Loucy (cell line): ENCODE measurements at regions not wholly inside any gene's neighbourhood (a gene's known extent, or its start where the extent isn't known, plus 50 kb on each side); places are given as distances from the start of the nearest gene placed in this dataset.
"Not testable (repeated sequence)": the region's sequence is repeated elsewhere in the genome, so short reads cannot be mapped to it uniquely, and the experiment has no call there.

Experiments used
- H2AFZ ChIP-seq: fragments of 200-600 bp; sonication (generic); 2 replicates; pipeline ENCODE4 v1.6.0; 2016; ENCODE audit warnings: antibody characterized with exemption, mild to moderate bottlenecking, low read length, moderate library complexity
- H3F3A ChIP-seq: fragments of 200-600 bp; 2 replicates; pipeline ENCODE4 v1.6.0; 2016; ENCODE audit warnings: antibody characterized with exemption, low read depth, mild to moderate bottlenecking
- H3K27me3 ChIP-seq: fragments of 200-600 bp; sonication (generic); 2 replicates; pipeline ENCODE4 v1.6.1; 2014; ENCODE audit warnings: low read length, mild to moderate bottlenecking; ENCODE audit not compliant: insufficient read depth, poor library complexity, severe bottlenecking
- H3K36me3 ChIP-seq: fragments of 200-600 bp; sonication (generic); 2 replicates; pipeline ENCODE4 v1.6.1; 2016; ENCODE audit warnings: low read length; ENCODE audit not compliant: insufficient read depth
- H3K4me1 ChIP-seq: fragments of 200-600 bp; sonication (generic); 2 replicates; pipeline ENCODE4 v1.5.1; 2014; ENCODE audit warnings: low read length, mild to moderate bottlenecking; ENCODE audit not compliant: insufficient read depth, poor library complexity, severe bottlenecking
- H3K4me2 ChIP-seq: fragments of 200-600 bp; sonication (generic); 2 replicates; pipeline ENCODE4 v1.6.0; 2014; ENCODE audit warnings: antibody characterized with exemption, low read length, low read depth, mild to moderate bottlenecking; ENCODE audit not compliant: poor library complexity, severe bottlenecking
- H3K4me3 ChIP-seq: fragments of 200-600 bp; sonication (generic); 2 replicates; pipeline ENCODE4 v1.5.1; 2014; ENCODE audit warnings: low read length, mild to moderate bottlenecking, mixed read lengths; ENCODE audit not compliant: poor library complexity, severe bottlenecking
- H3K79me2 ChIP-seq: fragments of 200-600 bp; sonication (generic); 2 replicates; pipeline ENCODE4 v1.6.1; 2014; ENCODE audit warnings: low read length; ENCODE audit not compliant: insufficient read depth
- H3K9ac ChIP-seq: fragments of 200-600 bp; sonication (generic); 2 replicates; pipeline ENCODE4 v1.6.0; 2014; ENCODE audit warnings: mild to moderate bottlenecking, low read depth, low read length, moderate library complexity; ENCODE audit not compliant: poor library complexity, severe bottlenecking
- H3K9me2 ChIP-seq: fragments of 200-600 bp; sonication (generic); replicated peaks from 2 replicates; pipeline ENCODE4 v1.6.1; 2016; ENCODE audit warnings: low read depth, low read length, mixed read lengths
- H3K9me3 ChIP-seq: fragments of 200-600 bp; sonication (generic); 2 replicates; pipeline ENCODE4 v1.6.1; 2014; ENCODE audit warnings: mild to moderate bottlenecking, antibody characterized with exemption, low read length, low read depth; ENCODE audit not compliant: insufficient read depth
- H4K20me1 ChIP-seq: fragments of 200-600 bp; sonication (generic); 2 replicates; pipeline ENCODE4 v1.6.0; 2014; ENCODE audit warnings: antibody characterized with exemption, low read length, mild to moderate bottlenecking; ENCODE audit not compliant: insufficient read depth, poor library complexity, severe bottlenecking
- CTCF ChIP-seq: fragments of 200-600 bp; sonication (generic); conservative IDR thresholded peaks from 2 replicates; pipeline ENCODE4 v1.5.1; 2014; ENCODE audit warnings: mild to moderate bottlenecking, antibody characterized with exemption, low read length
- EZH2phosphoT487 ChIP-seq: fragments of 200-600 bp; IDR thresholded peaks from 2 replicates; pipeline ENCODE4 v1.6.1; 2018; ENCODE audit warnings: antibody characterized with exemption, mild to moderate bottlenecking, moderate library complexity, borderline replicate concordance

- no peaks in the 10 kb centered on the region for H3K79me2 ChIP-seq
- H4K20me1 ChIP-seq, result no peaks in the 10 kb centered on the region
- TF ChIP-seq CTCF (no peak), EZH2phosphoT487 (no peak)
- H3K4me3 ChIP-seq, result no peak overlapping the region
- no peak overlapping the region for H3K9ac ChIP-seq
- no peaks in the 10 kb centered on the region for H3K9me2 ChIP-seq
- no peaks in the 10 kb centered on the region for H3K9me3 ChIP-seq
- H3K27me3 ChIP-seq, result no peaks in the 10 kb centered on the region
- no peak overlapping the region for H2AFZ ChIP-seq
- no peaks in the 10 kb centered on the region for H3F3A ChIP-seq
- H3K4me2 ChIP-seq, result no peak overlapping the region
- H3K4me1 ChIP-seq, result no peaks in the 10 kb centered on the region
- H3K36me3 ChIP-seq, result no peaks in the 10 kb centered on the region
These were observed 678.1 kb upstream of the SEMA6D start for GRCh38 chr15:47039225-47039624.

GRCh38 chr15:47041301-47041700, 676.0 kb upstream of the SEMA6D start:
- TF ChIP-seq EZH2phosphoT487 (no peak), CTCF (no peak)
- Histone ChIP-seq H4K20me1 (no peaks in the 10 kb centered on the region), H3K79me2 (no peaks in the 10 kb centered on the region), H3K9me3 (no peaks in the 10 kb centered on the region), H3K4me1 (no peaks in the 10 kb centered on the region), H3K9ac (no peak overlapping the region), H3K27me3 (no peaks in the 10 kb centered on the region), H3F3A (no peaks in the 10 kb centered on the region), H3K36me3 (no peaks in the 10 kb centered on the region), H2AFZ (no peak overlapping the region), H3K4me2 (no peak overlapping the region), H3K9me2 (no peaks in the 10 kb centered on the region), H3K4me3 (no peak overlapping the region)

GRCh38 chr15:47047981-47048380, 669.3 kb upstream of the SEMA6D start:
- not testable (repeated sequence) for H3K9me3 ChIP-seq, H3K4me2 ChIP-seq, H3K36me3 ChIP-seq, H3K4me3 ChIP-seq, H4K20me1 ChIP-seq, H3K79me2 ChIP-seq, H3F3A ChIP-seq, H3K9ac ChIP-seq, H2AFZ ChIP-seq, H3K27me3 ChIP-seq, H3K4me1 ChIP-seq, H3K9me2 ChIP-seq

GRCh38 chr15:47066392-47066791, 650.9 kb upstream of the SEMA6D start:
- Histone ChIP-seq H3K9me3 (no peaks in the 10 kb centered on the region), H3K9ac (no peak overlapping the region), H4K20me1 (no peaks in the 10 kb centered on the region), H3K4me3 (no peak overlapping the region), H3K9me2 (no peaks in the 10 kb centered on the region), H3K4me1 (no peaks in the 10 kb centered on the region), H3K4me2 (no peak overlapping the region), H3K36me3 (no peaks in the 10 kb centered on the region), H2AFZ (no peak overlapping the region), H3F3A (no peaks in the 10 kb centered on the region), H3K27me3 (no peaks in the 10 kb centered on the region), H3K79me2 (no peaks in the 10 kb centered on the region)
- no peak for TF ChIP-seq CTCF
- no peak for TF ChIP-seq EZH2phosphoT487

GRCh38 chr15:47077846-47078245, 639.5 kb upstream of the SEMA6D start:
- not testable (repeated sequence) for H3K4me1 ChIP-seq, H3K9me3 ChIP-seq, H3K9me2 ChIP-seq, H3K36me3 ChIP-seq, H3K9ac ChIP-seq, H3F3A ChIP-seq, H3K79me2 ChIP-seq, H2AFZ ChIP-seq, H3K4me2 ChIP-seq, H4K20me1 ChIP-seq, H3K27me3 ChIP-seq, H3K4me3 ChIP-seq
